Left lung (tissue), 4 donors: ENCODE measurements at regions not wholly inside any gene's neighbourhood (a gene's known extent, or its start where the extent isn't known, plus 50 kb on each side); places are given as distances from the start of the nearest gene placed in this dataset.

ENCODE experiments used
- ATAC-seq: fragments of 200-7000 bp; cut with Tn5 transposase; one replicate; pipeline ENCODE4 v1.9.1; 2020; ENCODE audit warnings: moderate library complexity
- DNase-seq, 4 donors: peaks; one replicate each; pipeline ENCODE4 v3.0.0-alpha.2; 2013 to 2020
- H3K27ac ChIP-seq, 2 donors: fragments of 200-600 bp; sonication (generic) in 1 of 2; one replicate each; pipeline versions ENCODE4 v1.5.0 to v1.8.0; 2020 to 2021
- H3K27me3 ChIP-seq, 2 donors: fragments of 200-600 bp; sonication (generic) in 1 of 2; one replicate each; pipeline versions ENCODE4 v1.5.0 to v1.8.0; 2020 to 2021
- H3K36me3 ChIP-seq, 2 donors: fragments of 200-600 bp; sonication (generic) in 1 of 2; one replicate each; pipeline versions ENCODE4 v1.5.0 to v1.8.0; 2020 to 2021
- H3K4me1 ChIP-seq, 2 donors: fragments of 200-600 bp; one replicate each; pipeline ENCODE4 v1.8.0; 2021
- H3K4me3 ChIP-seq, 2 donors: fragments of 200-600 bp; sonication (generic) in 1 of 2; one replicate each; pipeline versions ENCODE4 v1.5.0 to v1.8.0; 2020 to 2021; ENCODE audit warnings: mild to moderate bottlenecking in 1 of 2
- H3K9me3 ChIP-seq, 2 donors: fragments of 200-600 bp; sonication (generic) in 1 of 2; one replicate each; pipeline versions ENCODE4 v1.5.0 to v1.8.0; 2020 to 2021
- intact Hi-C, 2 donors: fragments of 100-400 bp; cut with DNase I; formaldehyde crosslinking; loops; one replicate each; pipeline versions ENCODE4 v1.11.2 to v1.14.2; 2022
- TF ChIP-seq, protein P1 (sequence below), 2 donors: fragments of 200-600 bp; sonication (generic) in 1 of 2; IDR thresholded peaks; one replicate each; pipeline versions ENCODE4 v1.5.0 to v1.8.0; 2021; ENCODE audit warnings: antibody characterized with exemption in 2 of 2
- donor health status: DM: no; HTN: yes; CAD: no.
- donor health status: DM: no; HTN: no; CAD: no.

- H3K9me3 ChIP-seq: peaks cover 0 to 12% of the 10 kb centered on the region in 2 donors
- H3K4me1 ChIP-seq: no peaks in the 10 kb centered on the region
- no peaks in the 10 kb centered on the region for H3K36me3 ChIP-seq
- ATAC-seq (no peak), DNase-seq (no peak)
- intact Hi-C loops: no loop called here
- H3K4me3 ChIP-seq: no peak overlapping the region
- no peak overlapping the region for H3K27ac ChIP-seq
- TF ChIP-seq, protein P1, sequence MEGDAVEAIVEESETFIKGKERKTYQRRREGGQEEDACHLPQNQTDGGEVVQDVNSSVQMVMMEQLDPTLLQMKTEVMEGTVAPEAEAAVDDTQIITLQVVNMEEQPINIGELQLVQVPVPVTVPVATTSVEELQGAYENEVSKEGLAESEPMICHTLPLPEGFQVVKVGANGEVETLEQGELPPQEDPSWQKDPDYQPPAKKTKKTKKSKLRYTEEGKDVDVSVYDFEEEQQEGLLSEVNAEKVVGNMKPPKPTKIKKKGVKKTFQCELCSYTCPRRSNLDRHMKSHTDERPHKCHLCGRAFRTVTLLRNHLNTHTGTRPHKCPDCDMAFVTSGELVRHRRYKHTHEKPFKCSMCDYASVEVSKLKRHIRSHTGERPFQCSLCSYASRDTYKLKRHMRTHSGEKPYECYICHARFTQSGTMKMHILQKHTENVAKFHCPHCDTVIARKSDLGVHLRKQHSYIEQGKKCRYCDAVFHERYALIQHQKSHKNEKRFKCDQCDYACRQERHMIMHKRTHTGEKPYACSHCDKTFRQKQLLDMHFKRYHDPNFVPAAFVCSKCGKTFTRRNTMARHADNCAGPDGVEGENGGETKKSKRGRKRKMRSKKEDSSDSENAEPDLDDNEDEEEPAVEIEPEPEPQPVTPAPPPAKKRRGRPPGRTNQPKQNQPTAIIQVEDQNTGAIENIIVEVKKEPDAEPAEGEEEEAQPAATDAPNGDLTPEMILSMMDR (IDR thresholded peaks at IDR 0.05): no peak
- H3K27me3 ChIP-seq: no peaks in the 10 kb centered on the region
These were observed 407.4 kb upstream of the RGS17 start for GRCh38 chr6:153538491-153538890.

DNA sequence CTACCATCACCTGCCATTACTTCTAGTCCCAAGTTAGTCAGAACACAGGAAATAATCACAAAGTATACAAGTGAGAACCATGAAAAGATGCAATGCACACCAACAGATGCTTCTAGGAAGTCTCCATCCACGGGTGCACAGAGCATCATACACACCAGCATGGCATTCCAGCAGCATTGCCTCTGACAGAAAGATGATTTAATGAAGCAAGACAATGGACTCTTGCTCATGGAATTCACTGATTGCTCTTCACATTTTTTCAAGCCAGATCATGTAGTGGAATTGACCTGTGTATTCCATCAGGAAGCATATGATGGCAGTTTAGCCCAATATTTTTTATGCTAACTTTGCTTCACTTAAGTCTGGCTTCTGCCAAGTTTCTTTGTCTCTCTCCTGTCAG lies 406.3 kb upstream of the RGS17 start:
- Histone ChIP-seq H3K4me3 (no peak overlapping the region), H3K27ac (no peak overlapping the region), H3K27me3 (no peaks in the 10 kb centered on the region), H3K9me3 (peaks cover 0 to 2% of the 10 kb centered on the region in 2 donors), H3K4me1 (no peaks in the 10 kb centered on the region), H3K36me3 (no peaks in the 10 kb centered on the region)
- intact Hi-C loops: no loop called here
- no peak for DNase-seq
- no peak for ATAC-seq
- TF ChIP-seq, protein P1 (IDR thresholded peaks at IDR 0.05): no peak

DNA sequence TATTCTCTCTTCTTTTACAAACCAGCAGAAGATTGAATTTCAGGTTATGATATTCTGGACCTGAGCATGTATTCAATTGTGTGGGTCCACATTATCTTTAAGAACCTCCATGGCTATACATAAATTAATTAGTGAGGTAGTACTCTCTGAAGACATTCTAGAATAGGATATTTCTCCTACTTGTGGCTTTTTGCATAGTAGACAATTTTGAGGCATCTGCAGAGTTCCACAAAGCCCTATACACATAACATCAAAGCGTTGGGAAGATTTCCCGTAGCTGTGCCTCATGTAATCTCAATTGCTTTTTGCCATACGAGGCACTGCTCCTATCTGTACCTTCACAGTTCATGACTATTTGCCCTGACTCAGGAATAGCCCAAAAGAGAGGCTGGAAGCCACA lies 395.4 kb upstream of the RGS17 start:
- no peaks in the 10 kb centered on the region for H3K27me3 ChIP-seq
- H3K4me1 ChIP-seq: no peaks in the 10 kb centered on the region
- H3K9me3 ChIP-seq: peaks cover 0 to 19% of the 10 kb centered on the region in 2 donors
- DNase-seq (no peak), ATAC-seq (no peak)
- no peak overlapping the region for H3K4me3 ChIP-seq
- intact Hi-C loops: no loop called here
- TF ChIP-seq, protein P1 (IDR thresholded peaks at IDR 0.05): no peak
- H3K36me3 ChIP-seq: no peaks in the 10 kb centered on the region
- no peak overlapping the region for H3K27ac ChIP-seq

DNA sequence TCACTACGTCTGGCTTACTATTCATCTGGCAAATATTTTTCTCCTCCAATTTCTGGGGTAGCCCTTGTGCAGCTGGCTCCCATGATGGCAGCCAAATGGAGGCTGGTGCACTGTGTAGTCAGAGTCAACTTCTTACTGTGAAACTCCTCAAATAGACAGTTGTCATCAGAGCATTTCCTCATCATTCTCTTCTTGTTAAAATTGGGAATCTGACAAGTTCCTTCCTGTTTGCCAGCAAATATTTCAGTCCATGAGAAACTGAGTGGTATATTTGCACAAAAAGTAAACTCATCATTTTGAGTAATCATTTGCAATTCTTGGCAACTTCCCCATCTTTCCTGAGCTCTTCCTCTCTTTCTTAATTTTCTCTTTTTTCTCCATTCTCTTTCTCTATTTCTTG lies 394.9 kb upstream of the RGS17 start:
- no peaks in the 10 kb centered on the region for H3K4me1 ChIP-seq
- intact Hi-C loops: no loop called here
- H3K27me3 ChIP-seq: no peaks in the 10 kb centered on the region
- H3K9me3 ChIP-seq: peaks cover 0 to 18% of the 10 kb centered on the region in 2 donors
- H3K4me3 ChIP-seq: no peak overlapping the region
- ATAC-seq (no peak), DNase-seq (peak in 1 of 4 donors; percentile 1)
- TF ChIP-seq, protein P1 (IDR thresholded peaks at IDR 0.05): no peak
- no peaks in the 10 kb centered on the region for H3K36me3 ChIP-seq
- H3K27ac ChIP-seq: no peak overlapping the region

DNA sequence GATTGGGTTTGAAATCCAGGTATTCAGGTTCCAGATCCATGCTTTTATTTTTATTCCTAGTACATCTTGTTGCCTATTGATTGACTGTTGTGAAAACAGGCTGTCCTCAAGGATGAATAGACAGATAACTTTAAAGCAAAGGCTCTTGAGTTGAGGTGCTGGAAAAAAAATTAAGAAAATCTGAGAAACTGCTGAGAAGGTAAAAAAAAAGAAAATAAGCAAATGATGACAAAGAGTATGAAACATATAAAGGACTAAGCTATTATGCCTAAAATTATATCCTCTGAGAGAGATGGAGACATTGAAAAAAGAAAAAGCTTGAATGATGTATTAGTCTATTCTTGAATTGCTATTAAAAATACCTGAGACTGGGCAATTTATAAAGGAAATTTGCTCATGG lies 392.3 kb upstream of the RGS17 start:
- no peak for DNase-seq
- intact Hi-C loops: no loop called here

More for the DNA sequence above, 392.3 kb upstream of the RGS17 start:
- Histone ChIP-seq H3K27ac (no peak overlapping the region), H3K27me3 (no peaks in the 10 kb centered on the region), H3K36me3 (no peaks in the 10 kb centered on the region), H3K4me3 (no peak overlapping the region), H3K4me1 (no peaks in the 10 kb centered on the region), H3K9me3 (peaks cover 0 to 23% of the 10 kb centered on the region in 2 donors)
- TF ChIP-seq, protein P1 (IDR thresholded peaks at IDR 0.05): no peak
- no peak for ATAC-seq
